ENCODE measurements at regions not wholly inside any gene's neighbourhood (a gene's known extent, or its start where the extent isn't known, plus 50 kb on each side); places are given as distances from the start of the nearest gene placed in this dataset.

DNA sequence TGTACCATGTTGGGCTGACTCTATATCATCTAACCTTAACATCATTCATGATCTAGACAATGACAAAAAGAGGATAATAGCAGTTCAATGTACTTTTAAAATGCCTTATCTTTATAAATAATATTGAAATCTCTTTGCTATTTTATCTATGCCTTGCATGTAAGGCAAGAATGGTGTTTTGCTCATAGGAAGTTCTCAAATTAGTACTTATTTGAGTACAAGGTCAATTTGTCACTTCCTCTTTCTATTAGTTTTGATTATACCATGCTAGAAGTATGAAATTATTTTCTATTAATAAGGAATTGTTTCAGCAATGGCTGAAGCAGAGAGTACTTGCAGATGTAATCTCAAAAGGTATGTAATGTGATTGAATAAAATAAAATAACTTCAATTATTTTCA is 1285.4 kb upstream of the TENM4 start:
- Mint-ChIP-seq H3K4me1 (no peaks in the 10 kb centered on the region), H3K9me3 (peaks cover 3 to 11% (median 4%) of the 10 kb centered on the region in 3 donors), H3K36me3 (no peaks in the 10 kb centered on the region), H3K4me3 (no peak overlapping the region), H3K27ac (no peak overlapping the region), H3K27me3 (no peaks in the 10 kb centered on the region)
- CTCF ChIA-PET, result no interaction called here
- H3K36me3 ChIP-seq (ENCODE audit: control insufficient read depth in 2 of 2, extremely low read depth in 1 of 2, insufficient read depth in 1 of 2, low read length in 1 of 2), result no peaks in the 10 kb centered on the region
- no peaks in the 10 kb centered on the region for H3K9me3 ChIP-seq
- no peak overlapping the region for H3K4me3 ChIP-seq (ENCODE audit: control insufficient read depth in 1 of 2, extremely low read depth in 1 of 2, low read length in 1 of 2)
- H3K27me3 ChIP-seq (replicated peaks in 1 of 2; ENCODE audit: control insufficient read depth in 2 of 2, extremely low read depth in 1 of 2, insufficient read depth in 2 of 2, low read length in 1 of 2), result no peaks in the 10 kb centered on the region
- ATAC-seq (replicated peaks in 1 of 4) (no peak), DNase-seq (no peak)
- POLR2A ChIA-PET, result no interaction called here
- H3K27ac ChIP-seq (ENCODE audit: low read length), result no peak overlapping the region
- no peaks in the 10 kb centered on the region for H3K4me1 ChIP-seq (ENCODE audit: control insufficient read depth in 1 of 2, extremely low read depth in 1 of 2, insufficient read depth in 2 of 2, low read length in 2 of 2)

- no peak overlapping the region for H3K4me3 ChIP-seq (ENCODE audit: control insufficient read depth in 1 of 2, extremely low read depth in 1 of 2, low read length in 1 of 2)
- ChIA-PET CTCF (no interaction called here), POLR2A (no interaction called here)
- peaks cover 10 to 13% (median 11%) of the 10 kb centered on the region in 3 donors for H3K9me3 Mint-ChIP-seq
- no peak for ATAC-seq (replicated peaks in 1 of 4)
- no peaks in the 10 kb centered on the region for H3K9me3 ChIP-seq
- no peaks in the 10 kb centered on the region for H3K27me3 ChIP-seq (replicated peaks in 1 of 2; ENCODE audit: control insufficient read depth in 2 of 2, extremely low read depth in 1 of 2, insufficient read depth in 2 of 2, low read length in 1 of 2)
- no CpG with 5 or more reads among the region's 2 CpGs for WGBS (ENCODE audit: insufficient coverage)
- H3K27ac Mint-ChIP-seq, result no peak overlapping the region
- H3K4me1 ChIP-seq (ENCODE audit: control insufficient read depth in 1 of 2, extremely low read depth in 1 of 2, insufficient read depth in 2 of 2, low read length in 2 of 2), result no peaks in the 10 kb centered on the region
- H3K27me3 Mint-ChIP-seq, result no peaks in the 10 kb centered on the region
- H3K4me3 Mint-ChIP-seq, result no peak overlapping the region
- DNase-seq, result no peak
- H3K36me3 ChIP-seq (ENCODE audit: control insufficient read depth in 2 of 2, extremely low read depth in 1 of 2, insufficient read depth in 1 of 2, low read length in 1 of 2), result no peaks in the 10 kb centered on the region
- no peaks in the 10 kb centered on the region for H3K36me3 Mint-ChIP-seq
- no peak overlapping the region for H3K27ac ChIP-seq (ENCODE audit: low read length)
- H3K4me1 Mint-ChIP-seq, result no peaks in the 10 kb centered on the region
Measured at GRCh38 chr11:80724366-80724765, 1283.5 kb upstream of the TENM4 start.

DNA sequence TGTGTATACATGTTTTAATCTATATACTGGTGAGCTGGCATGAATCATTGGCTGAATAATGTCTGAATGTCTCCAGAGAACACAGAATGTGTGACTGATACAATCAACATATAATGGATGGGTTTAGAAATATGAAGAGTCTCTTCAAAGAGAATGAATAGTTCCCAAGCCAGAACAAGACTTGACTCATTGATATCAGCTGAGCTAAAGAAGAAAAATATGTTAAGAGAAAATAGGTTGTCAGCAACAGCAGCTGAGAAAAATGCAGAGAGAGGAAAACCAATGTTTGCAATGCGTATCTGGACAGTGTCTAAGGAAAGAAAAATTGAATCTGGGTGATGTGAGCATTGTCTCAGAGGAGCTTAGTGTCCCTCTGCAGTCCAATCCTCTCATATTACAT is 1281.8 kb upstream of the TENM4 start:
- Histone ChIP-seq H3K27me3 (replicated peaks in 1 of 2; ENCODE audit: control insufficient read depth in 2 of 2, extremely low read depth in 1 of 2, insufficient read depth in 2 of 2, low read length in 1 of 2) (no peaks in the 10 kb centered on the region), H3K4me1 (ENCODE audit: control insufficient read depth in 1 of 2, extremely low read depth in 1 of 2, insufficient read depth in 2 of 2, low read length in 2 of 2) (no peaks in the 10 kb centered on the region), H3K9me3 (no peaks in the 10 kb centered on the region), H3K4me3 (ENCODE audit: control insufficient read depth in 1 of 2, extremely low read depth in 1 of 2, low read length in 1 of 2) (no peak overlapping the region), H3K27ac (ENCODE audit: low read length) (no peak overlapping the region), H3K36me3 (ENCODE audit: control insufficient read depth in 2 of 2, extremely low read depth in 1 of 2, insufficient read depth in 1 of 2, low read length in 1 of 2) (no peaks in the 10 kb centered on the region)
- ATAC-seq (replicated peaks in 1 of 4) (no peak), DNase-seq (no peak)
- no peaks in the 10 kb centered on the region for H3K4me1 Mint-ChIP-seq
- H3K27ac Mint-ChIP-seq, result no peak overlapping the region
- H3K36me3 Mint-ChIP-seq, result no peaks in the 10 kb centered on the region
- no CpG with 5 or more reads among the region's 1 CpG for WGBS (ENCODE audit: insufficient coverage)
- H3K4me3 Mint-ChIP-seq, result no peak overlapping the region
- H3K9me3 Mint-ChIP-seq, result peaks cover 8 to 20% (median 11%) of the 10 kb centered on the region in 3 donors
- CTCF ChIA-PET, result no interaction called here
- H3K27me3 Mint-ChIP-seq, result no peaks in the 10 kb centered on the region
- POLR2A ChIA-PET, result no interaction called here

- H3K4me3 ChIP-seq (ENCODE audit: control insufficient read depth in 1 of 2, extremely low read depth in 1 of 2, low read length in 1 of 2), result no peak overlapping the region
- no peaks in the 10 kb centered on the region for H3K4me1 ChIP-seq (ENCODE audit: control insufficient read depth in 1 of 2, extremely low read depth in 1 of 2, insufficient read depth in 2 of 2, low read length in 2 of 2)
- Mint-ChIP-seq H3K9me3 (peaks cover 11 to 19% (median 17%) of the 10 kb centered on the region in 3 donors), H3K4me3 (no peak overlapping the region), H3K27me3 (no peaks in the 10 kb centered on the region), H3K4me1 (no peaks in the 10 kb centered on the region), H3K36me3 (no peaks in the 10 kb centered on the region), H3K27ac (no peak overlapping the region)
- 36% methylated on average over 1 of the region's 4 CpGs for WGBS (ENCODE audit: insufficient coverage)
- DNase-seq (no peak), ATAC-seq (replicated peaks in 1 of 4) (no peak)
- ChIA-PET CTCF (no interaction called here), POLR2A (no interaction called here)
- no peaks in the 10 kb centered on the region for H3K36me3 ChIP-seq (ENCODE audit: control insufficient read depth in 2 of 2, extremely low read depth in 1 of 2, insufficient read depth in 1 of 2, low read length in 1 of 2)
- H3K27ac ChIP-seq (ENCODE audit: low read length), result no peak overlapping the region
- H3K9me3 ChIP-seq, result no peaks in the 10 kb centered on the region
- no peaks in the 10 kb centered on the region for H3K27me3 ChIP-seq (replicated peaks in 1 of 2; ENCODE audit: control insufficient read depth in 2 of 2, extremely low read depth in 1 of 2, insufficient read depth in 2 of 2, low read length in 1 of 2)
Measured at GRCh38 chr11:80720295-80720694, 1279.5 kb upstream of the TENM4 start.

DNA sequence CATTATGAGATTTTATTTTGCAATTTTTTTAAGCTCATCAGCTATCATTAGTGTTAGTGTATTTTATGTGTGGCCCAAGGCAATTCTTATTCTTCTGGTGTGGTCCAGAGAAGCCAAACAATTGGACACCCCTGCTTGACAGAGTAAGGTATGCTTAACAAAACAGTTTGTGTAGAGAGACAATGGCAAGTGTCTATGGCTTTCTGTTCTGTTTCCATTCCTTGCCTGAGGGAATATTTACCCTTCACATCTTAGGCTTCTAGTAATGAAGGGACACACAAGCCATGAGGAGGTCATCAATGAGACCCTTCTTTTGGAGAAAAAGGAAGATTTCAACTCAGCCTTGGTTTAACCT is 1278.4 kb upstream of the TENM4 start:
- Mint-ChIP-seq H3K36me3 (no peaks in the 10 kb centered on the region), H3K27me3 (no peaks in the 10 kb centered on the region), H3K4me1 (no peaks in the 10 kb centered on the region), H3K4me3 (no peak overlapping the region), H3K9me3 (peaks cover 11 to 21% (median 19%) of the 10 kb centered on the region in 3 donors), H3K27ac (no peak overlapping the region)
- no peaks in the 10 kb centered on the region for H3K36me3 ChIP-seq (ENCODE audit: control insufficient read depth in 2 of 2, extremely low read depth in 1 of 2, insufficient read depth in 1 of 2, low read length in 1 of 2)
- ATAC-seq (replicated peaks in 1 of 4) (no peak), DNase-seq (no peak)
- no peaks in the 10 kb centered on the region for H3K4me1 ChIP-seq (ENCODE audit: control insufficient read depth in 1 of 2, extremely low read depth in 1 of 2, insufficient read depth in 2 of 2, low read length in 2 of 2)
- CTCF ChIA-PET, result no interaction called here
- no peak overlapping the region for H3K27ac ChIP-seq (ENCODE audit: low read length)
- POLR2A ChIA-PET, result no interaction called here
- no peak overlapping the region for H3K4me3 ChIP-seq (ENCODE audit: control insufficient read depth in 1 of 2, extremely low read depth in 1 of 2, low read length in 1 of 2)
- no peaks in the 10 kb centered on the region for H3K27me3 ChIP-seq (replicated peaks in 1 of 2; ENCODE audit: control insufficient read depth in 2 of 2, extremely low read depth in 1 of 2, insufficient read depth in 2 of 2, low read length in 1 of 2)
- no peaks in the 10 kb centered on the region for H3K9me3 ChIP-seq

GRCh38 chr11:80718611-80719291 is 1277.9 kb upstream of the TENM4 start:
- Histone ChIP-seq H3K27me3 (replicated peaks in 1 of 2; ENCODE audit: control insufficient read depth in 2 of 2, extremely low read depth in 1 of 2, insufficient read depth in 2 of 2, low read length in 1 of 2) (no peaks in the 10 kb centered on the region), H3K4me3 (ENCODE audit: control insufficient read depth in 1 of 2, extremely low read depth in 1 of 2, low read length in 1 of 2) (no peak overlapping the region), H3K9me3 (no peaks in the 10 kb centered on the region), H3K4me1 (ENCODE audit: control insufficient read depth in 1 of 2, extremely low read depth in 1 of 2, insufficient read depth in 2 of 2, low read length in 2 of 2) (no peaks in the 10 kb centered on the region), H3K36me3 (ENCODE audit: control insufficient read depth in 2 of 2, extremely low read depth in 1 of 2, insufficient read depth in 1 of 2, low read length in 1 of 2) (no peaks in the 10 kb centered on the region), H3K27ac (ENCODE audit: low read length) (no peak overlapping the region)
- H3K27me3 Mint-ChIP-seq, result no peaks in the 10 kb centered on the region
- peaks cover 13 to 24% (median 19%) of the 10 kb centered on the region in 3 donors for H3K9me3 Mint-ChIP-seq
- H3K27ac Mint-ChIP-seq, result no peak overlapping the region
- WGBS (ENCODE audit: insufficient coverage), result no CpG with 5 or more reads among the region's 2 CpGs
- ATAC-seq (replicated peaks in 1 of 4) (no peak), DNase-seq (no peak)
- no peak overlapping the region for H3K4me3 Mint-ChIP-seq
- no peaks in the 10 kb centered on the region for H3K4me1 Mint-ChIP-seq
- CTCF ChIA-PET, result no interaction called here
- no peaks in the 10 kb centered on the region for H3K36me3 Mint-ChIP-seq
- POLR2A ChIA-PET, result no interaction called here

GRCh38 chr11:80702264-80702663 is 1261.4 kb upstream of the TENM4 start:
- Histone ChIP-seq H3K4me1 (ENCODE audit: control insufficient read depth in 1 of 2, extremely low read depth in 1 of 2, insufficient read depth in 2 of 2, low read length in 2 of 2) (no peaks in the 10 kb centered on the region), H3K4me3 (ENCODE audit: control insufficient read depth in 1 of 2, extremely low read depth in 1 of 2, low read length in 1 of 2) (no peak overlapping the region), H3K9me3 (no peaks in the 10 kb centered on the region), H3K36me3 (ENCODE audit: control insufficient read depth in 2 of 2, extremely low read depth in 1 of 2, insufficient read depth in 1 of 2, low read length in 1 of 2) (no peaks in the 10 kb centered on the region), H3K27me3 (replicated peaks in 1 of 2; ENCODE audit: control insufficient read depth in 2 of 2, extremely low read depth in 1 of 2, insufficient read depth in 2 of 2, low read length in 1 of 2) (no peaks in the 10 kb centered on the region), H3K27ac (ENCODE audit: low read length) (no peak overlapping the region)
- H3K9me3 Mint-ChIP-seq, result peaks cover 16 to 54% (median 26%) of the 10 kb centered on the region in 3 donors
- H3K4me3 Mint-ChIP-seq, result no peak overlapping the region
- no peaks in the 10 kb centered on the region for H3K27me3 Mint-ChIP-seq
- no peaks in the 10 kb centered on the region for H3K4me1 Mint-ChIP-seq
- H3K36me3 Mint-ChIP-seq, result no peaks in the 10 kb centered on the region
- no peak overlapping the region for H3K27ac Mint-ChIP-seq
- DNase-seq, result no peak
- ChIA-PET POLR2A (no interaction called here), CTCF (no interaction called here)
- WGBS (ENCODE audit: insufficient coverage), result no CpG with 5 or more reads among the region's 2 CpGs
- ATAC-seq (replicated peaks in 1 of 4), result no peak
